Spleen (tissue), 11 donors: ENCODE measurements at regions not wholly inside any gene's neighbourhood (a gene's known extent, or its start where the extent isn't known, plus 50 kb on each side); places are given as distances from the start of the nearest gene placed in this dataset.

Experiments
- DNase-seq: peaks from one replicate; pipeline ENCODE4 v3.0.0-alpha.2; 2020
- H3K27ac ChIP-seq, 8 donors: fragments of 200-600 bp; sonication (generic) in 7 of 8; 1 replicate in 4 of 8; 2 replicates in 4 of 8; pipeline versions ENCODE4 v1.5.0 to v1.8.0; 2016 to 2021; ENCODE audit warnings: inconsistent platforms in 4 of 8, mild to moderate bottlenecking in 4 of 8, moderate library complexity in 1 of 8
- H3K27me3 ChIP-seq, 7 donors: fragments of 200-600 bp; sonication (generic) in 6 of 7; replicated peaks in 1 of 7; 1 replicate in 4 of 7; 2 replicates in 3 of 7; pipeline versions ENCODE4 v1.5.0 to v1.8.0; 2016 to 2021; ENCODE audit warnings: inconsistent platforms in 3 of 7, mild to moderate bottlenecking in 1 of 7
- H3K36me3 ChIP-seq, 6 donors: fragments of 200-600 bp; sonication (generic) in 5 of 6; 1 replicate in 4 of 6; 2 replicates in 2 of 6; pipeline versions ENCODE4 v1.5.0 to v1.8.0; 2016 to 2021; ENCODE audit warnings: inconsistent platforms in 2 of 6
- H3K4me1 ChIP-seq, 6 donors: fragments of 200-600 bp; sonication (generic) in 5 of 6; 1 replicate in 3 of 6; 2 replicates in 3 of 6; pipeline versions ENCODE4 v1.5.0 to v1.8.0; 2016 to 2021; ENCODE audit warnings: inconsistent platforms in 3 of 6
- H3K4me3 ChIP-seq, 8 donors: fragments of 200-600 bp; sonication (generic) in 7 of 8; 1 replicate in 4 of 8; 2 replicates in 4 of 8; pipeline versions ENCODE4 v1.5.0 to v1.8.0; 2016 to 2021; ENCODE audit warnings: inconsistent platforms in 4 of 8, mild to moderate bottlenecking in 4 of 8, moderate library complexity in 2 of 8
- H3K9me3 ChIP-seq, 8 donors: fragments of 200-600 bp; sonication (generic) in 7 of 8; 1 replicate in 4 of 8; 2 replicates in 4 of 8; pipeline versions ENCODE4 v1.5.0 to v1.8.0; 2016 to 2021; ENCODE audit warnings: inconsistent platforms in 4 of 8
- CTCF ChIP-seq, 11 experiments: fragments of 200-600 bp in 7 of 11; fragments of 450-650 bp in 4 of 11; sonication (generic) in 4 of 11; IDR thresholded peaks in 8 of 11; conservative IDR thresholded peaks in 3 of 11; 1 replicate in 7 of 11; 2 replicates in 4 of 11; pipeline versions ENCODE4 v1.4.0 to v1.8.0; 2016 to 2021; ENCODE audit warnings: antibody characterized with exemption in 11 of 11, inconsistent platforms in 4 of 11, mild to moderate bottlenecking in 1 of 11
- POLR2A ChIP-seq, 3 donors: fragments of 450-650 bp; IDR thresholded peaks; one replicate each; pipeline ENCODE4 v1.5.1; 2017; ENCODE audit warnings: antibody characterized with exemption in 3 of 3, mild to moderate bottlenecking in 1 of 3
- POLR2AphosphoS5 ChIP-seq, 3 donors: sonication (generic); formaldehyde crosslinking; IDR thresholded peaks; one replicate each; pipeline ENCODE4 v1.5.1; 2017; ENCODE audit warnings: antibody characterized with exemption in 3 of 3
- WGBS, 5 donors: extraction: QIAGEN DNeasy Blood & Tissue Kit in 3 of 5; methylation state at CpG; one replicate each; pipeline versions ENCODE4 v1.1.5 to v1.1.7; 2013 to 2018; 5-methylcytosine and 5-hydroxymethylcytosine counted together
- intact Hi-C: fragments of 100-400 bp; cut with DNase I; formaldehyde crosslinking; loops from one replicate; pipeline ENCODE4 v1.15.0; 2023; ENCODE audit warnings: low total_unique reads
- donor health status: healthy with polysubstance abuse.
- donor health status: DM: no; HTN: no; CAD: no; lungs with moderate emphysema.
- donor health status: DM: no; HTN: no; CAD: no.
- donor health status: Bipolar disorder and iron deficiency.
- donor health status: healthy.
- donor health status: DM: no; HTN: no; CAD: no.
- donor health status: DM: yes; HTN: yes; CAD: no.

DNA sequence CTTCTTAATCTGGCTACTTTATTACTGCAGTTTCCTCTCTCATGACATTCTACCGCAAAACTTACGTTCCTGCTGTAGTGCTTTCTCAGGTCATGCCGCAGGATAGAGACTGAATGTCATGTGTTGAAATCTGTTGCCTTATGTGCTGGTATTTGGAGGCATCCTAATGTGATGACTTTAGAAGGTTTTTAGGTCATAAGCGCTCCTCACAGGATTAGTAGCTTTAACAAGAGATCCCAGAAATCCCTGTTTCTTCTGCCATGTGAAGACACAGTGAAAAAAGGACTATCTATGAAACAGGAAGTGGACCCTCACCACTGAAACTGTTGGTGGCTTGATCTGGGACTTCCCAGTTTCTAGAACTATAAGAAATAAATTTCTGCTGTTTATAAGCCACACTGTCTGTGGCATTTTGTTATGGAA is 209.3 kb downstream of the LACC1 start:
- DNase-seq = no peak
- no peak overlapping the region for H3K4me3 ChIP-seq
- WGBS, 5 donors = 44 to 69% (median 67%) methylated on average over 4 of the region's 4 CpGs
- H3K27me3 ChIP-seq = no peaks in the 10 kb centered on the region
- intact Hi-C loops = no loop called here
- no peak overlapping the region for H3K27ac ChIP-seq
- no peak for TF ChIP-seq CTCF (IDR thresholded peaks at IDR 0.05 in 8 of 11, conservative IDR thresholded peaks at IDR 0.05 in 3 of 11)
- no peak for TF ChIP-seq POLR2AphosphoS5 (IDR thresholded peaks at IDR 0.05)
- TF ChIP-seq POLR2A (IDR thresholded peaks at IDR 0.05) = no peak
- no peaks in the 10 kb centered on the region for H3K9me3 ChIP-seq
- H3K4me1 ChIP-seq = peaks cover 0 to 8% (median 0%) of the 10 kb centered on the region in 6 donors
- no peaks in the 10 kb centered on the region for H3K36me3 ChIP-seq

DNA sequence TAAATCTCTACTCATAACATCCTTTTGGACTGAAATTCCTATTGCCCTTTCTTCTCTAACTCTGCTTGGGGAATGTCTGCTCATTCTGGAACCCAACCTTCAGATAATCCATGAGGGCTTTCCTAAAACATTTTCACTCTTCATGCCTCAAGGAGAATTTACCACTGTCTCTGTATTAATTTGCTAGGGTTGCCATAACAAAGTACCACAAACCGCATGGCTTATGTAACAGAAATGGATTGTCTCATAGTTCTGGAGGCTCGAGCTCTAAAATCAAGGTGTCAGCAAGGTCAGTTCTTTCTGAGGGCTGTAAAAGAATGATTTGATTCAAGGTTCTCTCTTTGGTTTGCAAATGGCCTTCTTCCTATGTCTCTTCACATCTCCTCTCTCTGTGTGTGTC is 209.7 kb downstream of the LACC1 start:
- TF ChIP-seq CTCF (IDR thresholded peaks at IDR 0.05 in 8 of 11, conservative IDR thresholded peaks at IDR 0.05 in 3 of 11) (no peak), POLR2A (IDR thresholded peaks at IDR 0.05) (no peak), POLR2AphosphoS5 (IDR thresholded peaks at IDR 0.05) (no peak)
- Histone ChIP-seq H3K36me3 (no peaks in the 10 kb centered on the region), H3K4me3 (no peak overlapping the region), H3K9me3 (no peaks in the 10 kb centered on the region), H3K27me3 (no peaks in the 10 kb centered on the region), H3K4me1 (peaks cover 0 to 8% (median 0%) of the 10 kb centered on the region in 6 donors), H3K27ac (no peak overlapping the region)
- WGBS, 5 donors = 72 to 88% (median 79%) methylated on average over 2 of the region's 2 CpGs
- intact Hi-C loops = no loop called here
- DNase-seq = no peak

DNA sequence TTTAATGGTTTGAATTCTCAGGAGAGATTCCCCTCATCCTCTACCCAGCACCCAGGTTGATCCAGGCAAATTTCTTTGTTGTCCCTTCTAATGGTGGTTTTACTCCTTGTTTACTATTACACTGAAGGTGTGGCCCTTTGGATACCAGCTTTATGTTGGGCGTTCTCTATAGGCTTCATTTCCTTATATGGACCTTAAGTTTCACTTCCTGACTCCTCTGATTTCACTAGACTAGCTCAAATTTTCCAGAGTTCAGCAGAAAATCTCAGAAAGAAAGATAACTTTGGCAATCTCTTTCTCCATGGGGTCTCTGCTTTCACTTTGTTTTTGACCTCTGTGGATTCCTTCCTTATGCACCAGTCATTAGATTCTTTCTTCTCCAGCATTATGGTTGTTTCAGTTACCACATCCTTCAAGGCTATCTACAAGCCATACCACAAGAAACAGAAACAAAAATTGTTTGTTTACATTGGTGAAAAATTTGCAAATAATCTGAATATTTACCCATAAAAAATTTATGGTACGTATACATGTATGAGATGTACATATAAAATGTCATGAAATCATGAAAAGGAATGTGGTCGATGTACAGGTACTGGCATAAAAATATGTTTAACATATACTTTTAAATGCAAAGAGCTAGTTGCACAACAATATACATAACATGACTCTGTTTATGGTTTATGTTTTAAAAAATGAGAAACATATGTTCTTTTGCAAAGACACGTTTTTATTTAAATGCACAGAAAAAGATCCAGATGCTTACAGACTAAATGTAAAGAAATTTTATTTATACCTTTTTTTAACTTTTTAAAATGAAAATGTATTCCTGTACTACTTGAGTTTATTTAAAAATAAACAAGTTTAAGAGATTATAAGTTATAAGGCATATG is 212.6 kb downstream of the LACC1 start:
- intact Hi-C loops = no loop called here
- no peaks in the 10 kb centered on the region for H3K36me3 ChIP-seq
- H3K27ac ChIP-seq = no peak overlapping the region
- no peaks in the 10 kb centered on the region for H3K9me3 ChIP-seq
- no peaks in the 10 kb centered on the region for H3K27me3 ChIP-seq
- peaks cover 0 to 8% (median 0%) of the 10 kb centered on the region in 6 donors for H3K4me1 ChIP-seq
- H3K4me3 ChIP-seq = no peak overlapping the region
- WGBS, 5 donors = 88 to 93% (median 89%) methylated on average over 4 of the region's 4 CpGs
- TF ChIP-seq POLR2A (IDR thresholded peaks at IDR 0.05) (no peak), CTCF (IDR thresholded peaks at IDR 0.05 in 8 of 11, conservative IDR thresholded peaks at IDR 0.05 in 3 of 11) (no peak), POLR2AphosphoS5 (IDR thresholded peaks at IDR 0.05) (no peak)
- no peak for DNase-seq
